ENCODE measurements at regions not wholly inside any gene's neighbourhood (a gene's known extent, or its start where the extent isn't known, plus 50 kb on each side); places are given as distances from the start of the nearest gene placed in this dataset.
A peak's percentile ranks its signal among the peaks of the same experiment; 100 is the strongest.

DNA sequence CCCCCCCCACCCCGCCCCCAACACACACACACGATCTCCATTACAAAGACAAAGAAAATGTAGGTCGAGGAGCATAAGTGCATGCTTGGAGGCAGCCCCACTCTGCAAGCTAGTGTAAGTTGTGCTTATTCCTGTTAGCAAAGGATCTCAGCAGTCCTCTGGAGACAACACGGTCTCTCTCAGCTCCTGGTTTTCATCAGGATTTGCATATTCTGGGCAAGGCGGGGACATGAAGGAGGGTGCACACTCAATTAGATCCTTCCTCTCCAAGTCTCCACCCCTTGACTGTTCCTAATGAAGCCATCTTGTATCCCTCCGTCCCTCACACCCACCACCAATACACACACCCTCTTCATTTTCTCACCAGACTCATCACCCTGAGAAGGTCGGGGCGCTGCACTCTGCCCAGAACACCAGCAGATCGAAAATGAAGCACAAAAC lies 63.8 kb downstream of the MRPL46 start:
- no peak for DNase-seq

DNA sequence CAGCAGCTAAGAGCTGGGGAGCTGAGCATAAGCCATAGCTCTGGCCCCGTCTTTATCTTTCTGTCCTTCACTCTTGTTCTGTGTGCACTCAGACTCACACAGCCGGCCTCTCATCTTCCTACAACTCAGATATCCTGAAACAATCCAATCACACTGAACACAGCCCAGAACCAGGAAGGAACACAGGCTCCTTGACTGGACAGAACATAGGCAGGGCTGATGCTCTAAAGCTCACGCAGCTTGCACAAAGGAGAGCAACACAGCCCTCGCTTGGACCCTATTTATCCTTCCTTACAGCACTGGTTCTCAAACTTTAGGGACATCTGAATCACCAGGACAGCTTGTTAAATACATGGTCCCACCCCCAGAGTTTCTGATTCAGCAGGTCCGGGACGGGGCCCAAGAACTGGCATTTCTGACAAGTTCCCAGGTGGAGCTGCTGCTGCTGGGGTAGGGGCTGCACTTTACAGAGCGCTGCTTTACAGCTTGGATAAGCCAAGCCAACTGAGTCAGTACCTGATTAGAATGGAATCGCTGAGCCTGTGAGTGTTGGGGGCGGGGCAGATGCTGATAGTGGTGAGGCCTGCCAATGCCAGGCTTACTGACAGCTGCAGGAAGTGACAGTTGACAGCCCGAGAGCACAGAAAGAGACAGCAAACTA lies 65.1 kb downstream of the MRPL46 start:
- DNase-seq = peak in 3 of 6 experiments; percentile 1 to 34 (median 16)

DNA sequence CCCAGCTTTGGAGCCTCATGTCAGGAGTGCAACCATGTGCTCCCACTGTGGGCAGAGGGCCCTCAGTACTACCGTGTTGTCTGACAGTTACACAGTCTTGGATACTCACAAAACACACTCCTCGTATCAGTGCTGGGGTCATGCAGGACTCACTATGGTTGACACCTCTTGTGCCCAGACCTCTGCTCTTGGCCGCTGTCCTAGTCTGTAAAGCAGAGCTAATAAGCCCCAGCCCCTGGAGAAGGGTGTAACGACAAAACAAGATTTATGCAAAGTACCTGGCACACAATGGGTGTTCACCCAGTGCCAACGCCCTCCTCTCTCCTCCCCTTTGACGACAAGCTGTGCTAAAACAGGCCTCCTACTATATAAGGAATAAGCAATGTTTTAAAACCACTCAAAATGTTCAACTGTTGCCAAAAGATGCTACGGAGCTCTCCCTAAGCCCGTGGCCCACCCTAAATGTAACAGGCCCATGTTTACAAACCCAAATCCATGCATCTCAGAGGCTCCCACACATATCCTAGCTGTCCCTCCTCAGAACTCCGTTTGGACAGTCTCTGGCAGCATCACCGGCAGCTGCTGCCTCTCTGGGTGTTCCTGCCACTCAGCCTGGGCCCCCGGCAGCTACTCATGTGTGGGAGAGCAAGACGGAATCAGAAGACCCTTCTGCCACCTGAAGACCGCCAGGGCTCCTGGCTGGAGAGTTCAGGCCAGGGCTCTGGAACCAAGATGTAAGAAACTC lies 65.8 kb downstream of the MRPL46 start:
- peak in 1 of 6 experiments; percentile 28 for DNase-seq

DNA sequence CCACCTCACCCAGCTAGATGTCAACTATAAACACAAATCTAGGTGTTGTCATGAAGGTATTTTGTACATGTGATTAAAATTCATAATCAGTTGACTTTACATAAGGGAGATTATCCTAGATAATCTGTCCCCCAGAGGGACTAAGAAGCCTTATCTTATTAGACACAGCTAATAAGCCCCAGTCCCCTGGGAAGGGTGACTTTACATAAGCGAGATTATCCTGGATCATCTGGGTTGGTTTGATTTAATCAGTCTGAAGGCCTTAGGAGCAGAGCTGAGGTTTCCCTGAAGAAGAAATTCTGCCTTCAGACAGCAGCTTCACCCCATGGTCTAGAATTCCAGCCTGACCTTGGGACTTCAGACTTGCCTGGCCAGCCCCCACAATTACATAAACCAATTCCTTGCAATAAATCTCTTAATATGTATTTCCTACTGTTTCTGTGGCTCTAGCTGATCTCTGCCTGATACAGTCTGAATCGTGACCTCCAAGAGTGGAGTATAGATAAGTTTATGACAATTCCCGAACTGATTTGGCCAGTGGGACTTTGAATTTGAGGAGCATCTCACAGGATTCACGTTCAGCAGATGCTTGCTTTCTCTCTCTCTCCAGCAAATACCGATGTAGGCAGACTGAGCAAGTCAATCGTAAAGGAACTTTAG lies 66.5 kb downstream of the MRPL46 start:
- DNase-seq = no peak

DNA sequence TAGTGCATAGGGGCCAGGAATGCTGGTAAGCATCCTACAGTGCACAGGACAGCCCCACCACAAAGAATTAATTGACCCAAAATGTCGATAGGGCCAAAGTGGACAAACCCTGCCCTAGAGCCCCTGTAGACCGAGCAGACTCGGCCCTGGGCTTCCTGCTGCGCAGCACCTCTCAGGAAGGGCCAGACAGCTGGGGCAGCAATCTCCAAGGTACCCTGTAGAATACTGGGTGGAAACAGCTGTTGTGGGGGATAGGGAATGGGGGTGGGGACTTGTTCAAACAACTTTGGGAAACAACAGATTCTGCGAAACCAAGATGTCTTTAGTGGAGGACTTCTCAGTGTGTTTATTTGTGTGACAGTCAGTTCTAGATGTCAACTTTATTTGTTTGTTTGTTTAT lies 67.1 kb downstream of the MRPL46 start:
- no peak for DNase-seq

DNA sequence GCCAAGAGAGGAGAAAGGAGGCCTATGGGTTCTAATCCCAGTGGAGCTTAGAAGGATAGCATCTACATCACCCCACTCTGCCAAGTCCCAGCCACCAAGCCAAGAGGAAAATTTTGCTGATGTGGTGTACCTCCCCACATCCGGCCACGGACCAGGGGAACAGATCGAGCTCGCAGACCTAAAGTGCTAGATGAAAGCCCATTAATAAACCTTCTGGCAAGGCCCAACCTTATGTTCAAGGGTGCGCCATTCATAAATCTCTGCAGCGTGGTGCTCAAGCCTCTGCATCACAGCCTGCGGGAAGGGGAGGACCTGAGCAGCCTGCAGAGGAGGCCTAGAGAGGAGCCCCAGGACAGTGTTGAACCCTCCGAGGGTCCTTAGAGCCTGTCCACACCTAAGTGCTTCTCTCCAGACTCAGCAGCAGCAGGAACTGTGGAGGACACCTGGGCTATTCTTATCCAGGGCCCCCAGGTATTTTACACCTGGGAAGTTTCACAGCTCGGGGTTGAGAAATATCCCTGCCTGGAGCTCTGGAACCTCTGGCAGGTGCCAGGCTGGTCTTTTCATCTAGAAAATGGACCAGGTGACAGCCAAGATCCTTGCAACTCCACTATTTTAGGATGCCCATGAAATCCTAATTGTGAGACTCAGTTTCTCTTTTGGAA lies 68.0 kb downstream of the MRPL46 start:
- no peak for DNase-seq

DNA sequence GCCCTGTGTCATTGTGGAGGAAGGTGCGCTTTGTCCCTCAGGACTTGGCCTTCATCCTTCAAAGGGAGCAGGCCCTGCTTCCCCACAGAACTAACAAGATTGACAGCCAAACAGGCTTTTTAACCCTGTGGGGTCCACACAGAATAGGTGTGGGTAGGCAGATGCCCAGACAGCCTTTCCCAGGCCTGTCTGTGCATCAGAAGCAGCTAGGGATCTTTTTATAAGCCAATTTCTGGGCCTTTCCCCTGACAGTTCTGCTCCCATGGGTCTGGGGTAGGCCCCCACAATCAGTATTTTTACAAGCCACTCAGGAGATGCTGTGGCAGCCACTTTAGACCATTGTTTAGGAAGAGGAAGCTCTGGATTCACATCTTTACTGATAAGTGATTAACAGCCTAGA lies 69.2 kb downstream of the MRPL46 start:
- DNase-seq = no peak

DNA sequence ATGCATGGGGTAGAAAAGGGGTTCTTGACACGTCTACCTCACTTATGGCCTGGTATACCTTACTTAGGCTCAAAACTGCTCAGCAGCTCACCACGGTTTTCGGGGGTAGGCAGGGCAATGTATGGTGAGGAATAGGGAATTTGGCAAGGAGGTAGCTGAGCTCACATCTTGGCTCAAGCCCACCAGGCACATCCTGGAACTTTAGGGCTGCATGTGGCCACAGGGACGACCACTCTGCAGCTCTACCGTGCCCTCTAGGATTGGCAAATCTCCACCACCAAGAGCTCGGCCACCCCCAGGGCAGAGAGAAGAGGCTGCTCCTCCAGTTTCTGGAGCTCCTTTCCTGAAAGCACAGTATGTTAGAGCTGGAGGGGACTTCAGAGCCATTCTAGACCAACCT lies 69.7 kb downstream of the MRPL46 start:
- DNase-seq = no peak

DNA sequence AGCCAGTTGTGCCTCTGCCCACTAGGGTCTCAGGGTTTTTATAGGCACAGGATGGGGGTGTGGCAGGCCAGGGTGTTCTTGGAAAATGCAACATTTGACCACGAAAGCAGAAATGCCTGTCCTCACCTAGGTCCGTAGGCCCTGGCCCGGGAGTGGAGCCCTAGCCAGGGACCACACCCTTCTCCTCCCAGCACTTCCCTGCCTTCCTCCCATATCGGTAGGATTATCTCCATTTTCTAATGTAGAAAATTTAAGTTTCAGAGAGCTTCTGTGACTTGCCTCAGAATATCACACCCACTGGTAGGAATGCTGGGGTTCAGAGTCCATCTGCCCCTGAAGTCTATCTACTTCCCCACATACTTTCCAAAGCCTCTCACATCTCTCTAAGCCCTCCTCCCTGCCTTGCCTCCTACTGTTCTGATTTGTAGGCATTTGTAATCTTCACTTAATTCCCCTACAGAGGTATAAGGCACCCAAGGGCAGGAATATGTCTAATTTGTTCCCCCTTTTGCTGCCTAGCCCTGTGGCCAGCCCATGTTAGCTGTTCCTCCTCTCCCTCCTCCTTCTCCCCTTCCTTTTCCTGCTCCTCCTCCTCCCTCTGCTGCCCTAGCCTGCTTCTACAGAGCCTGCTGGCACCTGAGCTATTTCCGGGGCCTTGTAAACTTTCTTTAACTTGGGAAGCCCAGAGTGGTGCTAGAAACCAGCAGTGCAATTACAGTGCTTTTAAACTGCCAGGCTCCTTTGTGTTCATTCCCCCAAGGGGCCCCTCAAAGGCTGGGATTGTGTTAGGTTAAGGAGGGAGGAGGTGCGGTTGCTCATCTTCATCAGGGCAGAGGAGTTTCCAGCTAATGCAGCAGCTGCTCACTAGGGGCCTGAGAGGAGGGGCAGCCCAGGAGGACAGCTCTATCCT lies 71.1 kb downstream of the MRPL46 start:
- no peak for DNase-seq

DNA sequence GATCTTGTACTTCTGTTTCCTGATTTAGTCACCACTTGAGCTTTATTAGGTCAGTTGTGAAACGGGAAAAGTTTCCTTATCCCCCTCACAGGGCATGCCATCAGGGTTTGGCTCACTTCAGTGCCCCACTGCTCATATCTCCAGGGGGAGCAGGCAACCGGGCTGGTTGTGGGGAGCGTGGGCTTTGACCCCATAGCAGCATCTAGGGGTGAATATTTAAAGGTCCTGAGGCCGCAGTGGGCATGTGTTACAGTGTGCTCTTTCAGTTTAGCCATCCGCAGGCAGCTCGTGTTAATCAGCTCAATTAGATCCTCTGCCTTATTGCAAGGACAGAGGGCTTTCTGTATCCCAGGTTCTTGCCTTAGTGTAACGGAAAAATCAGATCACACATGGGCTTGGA lies 71.9 kb downstream of the MRPL46 start:
- DNase-seq = no peak

DNA sequence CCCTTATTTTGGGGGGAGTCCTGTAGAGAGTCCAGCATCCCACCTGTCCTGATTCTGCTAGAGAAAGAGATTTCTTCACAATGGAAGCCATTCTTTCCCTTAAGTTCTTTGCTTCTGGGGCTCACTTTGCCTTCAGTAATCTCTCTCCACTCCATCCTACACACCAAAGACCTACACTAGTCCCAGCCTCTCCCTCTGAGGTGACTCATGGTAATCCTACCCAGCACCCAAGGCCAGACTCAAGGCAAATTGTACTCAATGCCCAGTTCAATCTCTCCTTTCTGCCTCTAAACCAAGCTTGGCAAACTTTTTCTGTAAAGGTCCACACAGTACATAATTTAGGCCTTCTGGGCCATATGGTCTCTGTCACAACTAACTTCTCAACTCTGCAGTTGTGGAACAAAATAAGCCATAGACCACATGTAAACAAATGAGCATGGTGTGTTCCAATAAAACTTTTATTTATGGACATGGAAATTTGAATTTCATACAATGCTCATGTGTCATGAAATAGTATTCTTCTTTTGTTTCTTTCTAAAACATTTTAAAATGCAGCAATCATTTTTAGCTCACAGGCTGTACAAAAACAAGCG lies 72.5 kb downstream of the MRPL46 start:
- DNase-seq = no peak

DNA sequence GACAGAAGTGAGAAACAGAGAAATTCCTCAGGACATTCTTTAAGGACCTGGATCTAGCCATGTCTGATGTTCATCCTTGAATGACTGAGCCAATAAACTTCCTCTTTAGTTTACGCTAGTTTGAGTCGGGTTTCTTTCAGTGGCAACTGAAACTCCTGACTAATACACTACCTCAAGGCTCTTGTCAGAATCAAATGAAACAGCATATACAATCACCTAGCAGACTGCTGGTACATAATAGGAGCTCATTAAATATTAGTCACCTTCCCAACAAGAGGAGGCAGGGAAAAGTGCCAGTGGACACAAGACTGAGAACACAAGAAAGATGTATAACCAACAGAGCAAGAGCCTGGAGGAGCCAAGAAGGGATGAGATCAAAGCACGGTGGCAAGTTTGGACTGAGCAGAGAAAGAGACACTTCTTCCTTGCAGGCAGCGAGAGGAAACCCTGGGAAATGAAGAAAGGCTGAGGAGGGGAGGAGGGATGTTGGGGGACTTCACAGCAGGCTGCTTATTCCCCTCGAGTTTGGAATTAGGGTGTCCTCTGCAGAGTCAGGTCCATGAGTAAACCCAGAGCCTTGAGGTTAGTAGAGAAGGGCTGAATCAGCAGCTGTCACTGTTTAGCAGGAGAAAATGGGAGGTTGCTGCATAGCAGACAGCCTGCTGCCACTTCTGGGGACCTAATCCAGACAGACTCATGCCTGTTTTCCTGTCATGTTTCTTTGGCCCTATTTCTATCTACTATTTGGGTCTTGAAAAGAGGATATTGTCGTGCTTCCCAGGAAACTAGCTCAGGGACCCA lies 73.3 kb downstream of the MRPL46 start:
- no peak for DNase-seq

DNA sequence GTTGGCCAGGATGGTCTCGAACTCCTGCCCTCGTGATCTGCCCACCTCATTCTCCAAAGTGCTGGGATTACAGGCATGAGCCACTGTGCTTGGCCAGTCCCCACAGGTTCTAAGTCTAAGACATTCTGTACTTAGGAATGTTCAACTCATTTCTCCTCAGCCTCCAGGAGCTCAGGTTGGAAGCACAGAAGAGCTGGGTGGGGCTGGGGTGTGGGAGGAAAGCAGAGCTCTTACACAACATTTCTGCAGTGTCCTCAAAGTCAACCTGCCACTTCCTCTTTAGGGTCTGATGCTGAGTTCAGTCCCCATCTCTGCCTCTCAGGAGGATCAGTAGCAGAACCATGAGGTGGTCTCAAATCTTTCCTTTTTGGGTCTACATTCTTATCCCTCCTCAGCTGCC lies 75.5 kb downstream of the MRPL46 start:
- DNase-seq = no peak

DNA sequence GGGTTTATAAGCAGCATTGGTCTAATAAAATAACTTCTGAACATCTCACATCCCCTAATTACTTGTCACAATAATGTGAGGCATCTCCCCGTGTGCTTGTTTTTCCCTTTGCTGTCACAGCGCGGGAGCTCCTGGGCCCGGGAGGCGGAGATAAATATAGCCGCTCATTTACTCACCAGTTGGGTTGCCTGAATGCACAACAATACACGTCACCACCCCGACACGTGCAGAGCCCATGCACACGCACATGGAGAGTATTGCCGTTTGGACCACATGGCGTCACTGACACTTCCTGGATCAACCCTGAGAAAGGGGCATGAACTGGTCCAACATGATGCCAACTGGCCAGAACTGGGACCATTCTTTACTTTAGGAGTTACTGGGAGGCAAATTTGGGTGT lies 76.2 kb downstream of the MRPL46 start:
- DNase-seq = no peak

DNA sequence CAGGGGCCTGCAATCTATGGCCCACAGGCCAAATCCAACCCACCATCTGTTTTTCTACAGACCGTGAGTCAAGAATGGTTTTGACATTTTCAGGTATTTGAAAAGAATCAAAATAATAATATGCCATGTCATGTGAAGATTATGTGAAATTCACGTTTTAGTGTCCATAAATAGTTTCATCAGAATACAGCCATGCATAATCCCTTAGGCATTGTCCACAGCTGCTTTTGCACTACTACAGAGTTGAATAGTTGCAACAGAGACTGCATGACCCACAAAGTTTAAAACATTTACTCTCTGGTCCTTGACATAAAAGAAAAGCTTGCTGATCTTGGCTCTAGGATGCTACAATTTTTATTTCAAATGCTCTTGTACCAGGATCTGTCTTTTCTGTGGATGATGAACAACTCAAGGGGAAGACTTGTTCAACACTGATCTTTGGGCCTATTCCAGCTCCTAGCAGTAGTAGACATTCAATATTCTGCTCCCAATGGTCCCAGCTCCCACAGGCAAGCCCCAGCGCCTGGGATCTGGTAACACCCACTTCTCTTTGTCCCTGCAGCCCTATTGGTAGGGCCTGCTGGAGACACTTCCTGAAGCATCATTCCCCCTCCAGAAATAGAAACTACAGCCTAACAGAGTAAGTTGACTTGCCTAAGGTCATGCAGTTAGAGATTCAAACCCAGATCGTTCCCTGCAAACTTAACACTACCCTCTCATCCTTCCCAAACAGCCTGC lies 76.9 kb downstream of the MRPL46 start:
- DNase-seq = no peak

DNA sequence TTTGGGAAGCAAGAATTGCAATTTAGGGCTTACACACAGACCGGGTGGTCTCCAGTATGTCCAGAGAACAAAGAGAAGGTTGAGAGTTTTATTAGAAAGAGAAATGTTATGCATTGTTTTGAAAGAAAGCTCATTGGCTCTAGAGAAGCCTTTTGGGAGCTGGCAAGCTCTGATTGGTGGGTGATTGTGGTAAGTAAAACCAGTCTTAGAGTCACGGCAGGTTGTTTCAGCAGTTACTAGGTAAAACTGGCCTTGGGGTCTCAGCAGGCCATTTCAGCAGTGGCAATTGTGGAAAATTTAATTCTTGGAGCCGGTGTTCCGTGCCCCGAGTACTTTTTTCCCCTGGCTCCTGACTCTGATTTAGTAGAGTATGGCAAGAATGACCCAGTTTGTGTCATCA lies 78.1 kb downstream of the MRPL46 start:
- no peak for DNase-seq

DNA sequence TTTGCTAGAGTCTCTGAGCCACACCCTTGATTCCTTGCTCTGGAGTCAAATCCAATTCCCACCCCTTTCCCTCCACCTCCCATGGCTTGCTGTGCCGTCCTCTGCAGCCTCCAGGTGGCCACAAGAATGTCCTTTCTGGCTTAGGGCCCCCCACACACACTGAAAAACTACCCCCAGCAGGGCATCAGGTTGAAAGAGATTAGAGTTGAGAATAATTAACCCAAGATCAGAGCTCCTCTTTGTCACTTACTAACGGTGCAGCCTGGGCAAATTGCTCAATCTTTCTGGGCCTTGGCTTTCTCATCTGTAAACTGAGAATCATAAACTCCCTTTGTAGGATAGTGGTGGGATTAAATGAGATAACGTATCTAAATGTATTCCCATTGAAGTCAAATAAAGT lies 78.5 kb downstream of the MRPL46 start:
- DNase-seq = no peak

DNA sequence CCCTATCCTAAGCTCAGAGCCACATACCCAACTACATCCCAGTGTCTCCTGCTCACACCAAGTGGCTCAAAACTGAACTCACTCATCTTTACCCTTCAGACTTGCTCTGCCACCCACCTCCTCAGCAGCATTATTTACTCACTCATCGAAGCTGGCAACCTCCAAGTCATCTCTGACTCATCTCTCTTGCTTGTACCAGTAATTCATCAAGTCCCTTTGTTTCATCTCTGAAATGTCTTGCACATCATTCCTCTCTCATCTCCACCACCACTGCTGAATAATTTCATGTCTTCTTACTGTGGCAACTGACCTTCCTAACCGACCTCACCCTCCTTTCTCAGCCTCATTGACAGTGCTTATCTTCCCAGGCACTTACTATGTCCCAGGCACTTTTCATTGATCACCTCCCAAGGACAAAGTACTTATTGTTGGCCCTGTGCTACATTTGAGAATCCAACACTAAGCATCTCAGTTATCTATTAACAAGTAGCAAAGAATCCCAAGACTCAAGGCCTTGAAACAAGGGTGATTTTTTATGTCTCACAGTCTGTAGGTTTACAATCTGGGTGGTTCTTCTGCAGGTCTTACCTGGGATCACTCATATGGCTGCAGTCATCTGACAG lies 82.0 kb downstream of the MRPL46 start:
- no peak for DNase-seq

DNA sequence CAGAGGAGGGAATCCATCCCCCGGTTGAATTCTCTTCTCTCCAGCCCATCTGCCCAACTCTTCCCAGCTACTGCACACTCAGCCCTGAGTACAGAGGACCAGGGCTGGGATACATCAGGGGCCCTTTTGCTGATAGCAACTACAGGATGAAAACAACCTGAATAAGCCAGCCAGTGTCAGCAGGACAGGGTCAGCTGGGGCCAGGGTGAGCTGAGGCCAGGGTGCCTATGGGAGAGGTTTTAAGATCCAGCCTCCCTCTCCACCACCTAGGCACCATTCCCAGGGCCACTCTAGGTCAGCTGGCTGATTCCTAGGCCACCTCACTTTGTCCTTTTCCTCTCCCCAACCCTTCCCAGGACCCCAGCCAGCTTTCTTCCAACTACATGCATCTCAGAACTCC lies 83.8 kb downstream of the MRPL46 start:
- DNase-seq = no peak

DNA sequence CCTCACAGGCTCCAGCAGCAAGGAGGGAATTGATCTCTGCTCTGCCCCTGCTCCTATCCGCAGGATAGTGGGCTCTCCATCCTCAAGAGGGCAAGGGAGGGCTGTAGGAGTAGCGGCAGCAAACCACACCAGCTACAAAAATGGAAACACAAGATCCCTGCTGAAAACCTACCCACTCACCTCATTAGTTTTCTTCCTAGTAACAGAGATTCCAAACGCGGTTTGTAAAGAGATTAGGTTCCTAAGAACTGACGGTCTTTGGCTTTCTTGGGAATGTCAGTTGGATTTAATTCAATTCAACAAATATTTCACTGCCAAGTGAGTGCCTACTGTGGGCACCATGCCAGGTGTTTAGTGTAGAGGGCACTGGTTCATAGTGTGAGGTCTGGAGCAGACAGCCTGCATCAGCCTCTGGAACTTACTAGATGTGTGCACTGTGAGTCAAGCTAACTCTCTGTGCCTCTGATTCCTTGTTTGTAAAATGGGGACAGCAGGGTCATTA lies 84.7 kb downstream of the MRPL46 start:
- no peak for DNase-seq

All from stimulated activated naive CD4-positive, alpha-beta T cell (primary cell).